ENCODE measurements at regions not wholly inside any gene's neighbourhood (a gene's known extent, or its start where the extent isn't known, plus 50 kb on each side); places are given as distances from the start of the nearest gene placed in this dataset.

DNA sequence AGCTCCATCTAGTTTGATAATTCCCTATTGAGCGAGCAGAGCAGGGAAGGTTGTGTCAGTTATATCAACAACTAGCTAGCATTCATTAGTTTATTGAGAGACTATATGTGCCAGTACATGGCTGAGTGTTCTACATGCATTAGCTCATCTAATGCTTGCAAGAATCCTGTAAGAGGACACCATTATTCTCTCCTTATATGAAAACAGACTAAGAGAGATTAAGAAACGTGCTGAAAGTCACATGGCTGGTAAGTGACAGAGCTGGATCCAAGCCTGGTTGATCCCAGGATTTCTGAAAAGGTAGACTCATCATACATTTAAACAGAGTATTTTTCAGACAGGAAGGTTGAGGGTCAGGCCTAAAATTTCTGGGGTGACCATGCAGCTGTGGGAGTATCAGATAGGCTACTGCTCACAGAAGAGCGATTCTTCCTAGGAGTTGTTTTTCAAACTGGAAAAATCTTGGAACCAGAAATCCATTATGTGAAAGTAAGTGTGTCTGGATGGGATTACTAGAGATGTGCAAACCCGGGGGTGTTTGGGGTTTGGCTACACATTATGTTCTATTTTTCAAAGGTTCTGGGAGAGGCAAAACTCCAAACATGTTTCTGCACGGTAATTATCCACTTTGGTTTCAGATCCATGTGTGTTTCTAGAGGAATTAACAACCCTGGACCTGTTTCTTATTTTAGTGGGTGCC lies 213.3 kb downstream of the FAM76B start:
- Histone ChIP-seq H3K27ac (no peak overlapping the region), H3K4me1 (ENCODE audit: low read depth) (no peaks in the 10 kb centered on the region), H3K9me3 (ENCODE audit: low read depth) (no peaks in the 10 kb centered on the region), H3K27me3 (no peaks in the 10 kb centered on the region), H3K36me3 (no peaks in the 10 kb centered on the region), H3K4me3 (no peak overlapping the region)
- TF ChIP-seq, protein P1, sequence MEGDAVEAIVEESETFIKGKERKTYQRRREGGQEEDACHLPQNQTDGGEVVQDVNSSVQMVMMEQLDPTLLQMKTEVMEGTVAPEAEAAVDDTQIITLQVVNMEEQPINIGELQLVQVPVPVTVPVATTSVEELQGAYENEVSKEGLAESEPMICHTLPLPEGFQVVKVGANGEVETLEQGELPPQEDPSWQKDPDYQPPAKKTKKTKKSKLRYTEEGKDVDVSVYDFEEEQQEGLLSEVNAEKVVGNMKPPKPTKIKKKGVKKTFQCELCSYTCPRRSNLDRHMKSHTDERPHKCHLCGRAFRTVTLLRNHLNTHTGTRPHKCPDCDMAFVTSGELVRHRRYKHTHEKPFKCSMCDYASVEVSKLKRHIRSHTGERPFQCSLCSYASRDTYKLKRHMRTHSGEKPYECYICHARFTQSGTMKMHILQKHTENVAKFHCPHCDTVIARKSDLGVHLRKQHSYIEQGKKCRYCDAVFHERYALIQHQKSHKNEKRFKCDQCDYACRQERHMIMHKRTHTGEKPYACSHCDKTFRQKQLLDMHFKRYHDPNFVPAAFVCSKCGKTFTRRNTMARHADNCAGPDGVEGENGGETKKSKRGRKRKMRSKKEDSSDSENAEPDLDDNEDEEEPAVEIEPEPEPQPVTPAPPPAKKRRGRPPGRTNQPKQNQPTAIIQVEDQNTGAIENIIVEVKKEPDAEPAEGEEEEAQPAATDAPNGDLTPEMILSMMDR (IDR thresholded peaks at IDR 0.05; ENCODE audit: low read depth, low read length): no peak
- DNase-seq (ENCODE audit: low read depth in 1 of 2, low spot score in 1 of 2): no peak

DNA sequence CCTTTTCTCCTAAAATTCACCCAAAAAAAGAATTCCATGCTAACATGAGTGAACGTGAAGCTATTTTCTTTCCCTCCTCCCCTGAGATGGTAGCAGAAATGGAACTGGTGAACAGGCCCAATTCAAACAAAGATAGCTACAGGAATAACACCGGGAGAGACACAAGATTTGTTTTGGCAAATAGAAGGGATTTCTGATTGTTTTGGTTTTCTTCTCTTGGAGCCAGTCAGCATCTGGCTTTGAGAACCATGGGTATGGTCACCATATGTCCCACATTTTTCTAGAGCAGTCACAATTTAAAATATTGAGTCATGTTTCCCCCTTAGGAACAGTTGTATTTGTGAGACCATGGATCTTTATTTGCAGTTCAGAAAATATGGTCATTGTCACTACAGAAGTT lies 214.1 kb downstream of the FAM76B start:
- no peak for DNase-seq (ENCODE audit: low read depth in 1 of 2, low spot score in 1 of 2)

DNA sequence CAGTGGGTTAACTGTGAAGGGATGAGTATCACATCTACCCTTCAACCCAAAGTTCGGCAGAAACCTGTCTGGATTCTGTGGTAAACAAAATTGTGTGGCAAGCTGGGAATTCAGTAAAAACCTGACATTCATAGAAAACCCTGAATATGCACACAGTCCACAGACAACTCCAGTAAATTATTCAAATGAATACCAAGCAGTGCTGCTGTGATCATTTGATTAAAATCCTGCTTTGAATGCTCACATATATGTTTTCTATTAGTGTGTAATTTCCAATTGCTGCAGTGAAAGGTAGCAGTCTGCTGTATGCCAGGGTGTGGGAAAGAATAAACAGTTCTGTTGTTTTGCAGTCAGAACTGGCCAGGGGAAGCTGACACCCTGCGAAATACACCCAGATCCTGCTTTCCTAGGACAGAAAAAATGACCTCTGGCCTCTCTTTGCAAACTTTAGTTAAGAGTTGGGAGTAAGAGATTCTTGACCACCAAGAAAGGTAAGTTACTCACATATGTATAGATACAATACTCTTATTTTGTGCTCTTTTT lies 217.8 kb downstream of the FAM76B start:
- Histone ChIP-seq H3K27ac (no peak overlapping the region), H3K27me3 (no peaks in the 10 kb centered on the region), H3K9me3 (ENCODE audit: low read depth) (no peaks in the 10 kb centered on the region), H3K36me3 (no peaks in the 10 kb centered on the region), H3K4me1 (ENCODE audit: low read depth) (no peaks in the 10 kb centered on the region), H3K4me3 (no peak overlapping the region)
- no peak for DNase-seq (ENCODE audit: low read depth in 1 of 2, low spot score in 1 of 2)
- TF ChIP-seq, protein P1 (IDR thresholded peaks at IDR 0.05; ENCODE audit: low read depth, low read length): no peak

More for the DNA sequence above, 214.1 kb downstream of the FAM76B start:
- no peaks in the 10 kb centered on the region for H3K36me3 ChIP-seq
- H3K4me1 ChIP-seq (ENCODE audit: low read depth): no peaks in the 10 kb centered on the region
- no peak overlapping the region for H3K27ac ChIP-seq
- no peak overlapping the region for H3K4me3 ChIP-seq
- no peaks in the 10 kb centered on the region for H3K27me3 ChIP-seq
- H3K9me3 ChIP-seq (ENCODE audit: low read depth): no peaks in the 10 kb centered on the region
- TF ChIP-seq, protein P1 (IDR thresholded peaks at IDR 0.05; ENCODE audit: low read depth, low read length): no peak

DNA sequence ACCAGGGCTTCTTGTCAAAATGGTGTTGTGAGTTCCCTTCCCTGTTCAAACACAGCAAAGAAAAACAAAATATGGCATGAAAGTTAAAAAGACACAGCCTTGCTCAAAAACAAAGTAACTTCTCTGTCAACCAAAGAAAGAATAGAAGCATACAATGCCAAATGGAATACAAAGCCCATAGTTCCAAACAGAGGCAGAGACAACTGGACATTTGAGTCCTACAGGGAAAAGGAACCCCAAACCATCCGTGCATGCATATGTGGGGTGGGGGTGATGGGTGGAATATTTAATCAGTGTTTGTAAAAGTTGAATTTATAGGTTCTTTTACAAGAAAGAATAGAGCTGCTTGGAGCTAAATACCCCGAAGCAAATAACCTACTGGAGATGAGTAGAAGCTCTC lies 218.7 kb downstream of the FAM76B start:
- H3K4me1 ChIP-seq (ENCODE audit: low read depth): no peaks in the 10 kb centered on the region
- TF ChIP-seq, protein P1 (IDR thresholded peaks at IDR 0.05; ENCODE audit: low read depth, low read length): no peak
- no peaks in the 10 kb centered on the region for H3K36me3 ChIP-seq
- no peak overlapping the region for H3K4me3 ChIP-seq
- no peaks in the 10 kb centered on the region for H3K9me3 ChIP-seq (ENCODE audit: low read depth)
- no peak overlapping the region for H3K27ac ChIP-seq
- no peak for DNase-seq (ENCODE audit: low read depth in 1 of 2, low spot score in 1 of 2)
- H3K27me3 ChIP-seq: no peaks in the 10 kb centered on the region

DNA sequence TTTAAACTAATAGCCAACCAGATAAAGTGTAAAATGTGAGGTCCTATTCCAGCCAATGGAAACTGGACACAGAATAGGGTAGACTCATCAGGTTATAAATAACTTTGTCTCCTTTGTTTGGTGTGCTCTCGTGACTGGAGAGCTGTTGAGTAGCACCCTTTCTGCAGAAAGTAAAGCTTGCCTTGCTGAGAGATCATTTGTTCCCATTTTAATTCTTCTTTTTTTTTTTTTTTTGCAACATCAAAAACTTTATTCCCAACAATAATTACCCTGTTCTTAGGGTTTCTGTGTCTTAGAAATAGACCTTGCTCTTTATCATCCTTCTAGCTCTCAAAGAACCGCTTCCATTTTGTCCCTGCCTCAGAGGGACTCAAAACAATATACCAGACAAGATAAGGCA lies 220.4 kb downstream of the FAM76B start:
- TF ChIP-seq, protein P1 (IDR thresholded peaks at IDR 0.05; ENCODE audit: low read depth, low read length): no peak
- no peaks in the 10 kb centered on the region for H3K27me3 ChIP-seq
- H3K4me3 ChIP-seq: no peak overlapping the region
- H3K36me3 ChIP-seq: no peaks in the 10 kb centered on the region
- no peaks in the 10 kb centered on the region for H3K9me3 ChIP-seq (ENCODE audit: low read depth)
- H3K4me1 ChIP-seq (ENCODE audit: low read depth): no peaks in the 10 kb centered on the region
- H3K27ac ChIP-seq: no peak overlapping the region
- DNase-seq (ENCODE audit: low read depth in 1 of 2, low spot score in 1 of 2): no peak
